AG09319 (cell line): ENCODE measurements at regions not wholly inside any gene's neighbourhood (a gene's known extent, or its start where the extent isn't known, plus 50 kb on each side); places are given as distances from the start of the nearest gene placed in this dataset.

ENCODE experiments used
- DNase-seq: peaks from one replicate; pipeline ENCODE4 v3.0.0-alpha.2; 2010; ENCODE audit warnings: low read depth; ENCODE audit errors: extremely low read depth
- TF ChIP-seq, protein P1 (sequence below): IDR thresholded peaks from 2 replicates; pipeline ENCODE4 v1.5.1; 2011; ENCODE audit warnings: low read depth, mild to moderate bottlenecking, inconsistent platforms, low read length, moderate library complexity

DNA sequence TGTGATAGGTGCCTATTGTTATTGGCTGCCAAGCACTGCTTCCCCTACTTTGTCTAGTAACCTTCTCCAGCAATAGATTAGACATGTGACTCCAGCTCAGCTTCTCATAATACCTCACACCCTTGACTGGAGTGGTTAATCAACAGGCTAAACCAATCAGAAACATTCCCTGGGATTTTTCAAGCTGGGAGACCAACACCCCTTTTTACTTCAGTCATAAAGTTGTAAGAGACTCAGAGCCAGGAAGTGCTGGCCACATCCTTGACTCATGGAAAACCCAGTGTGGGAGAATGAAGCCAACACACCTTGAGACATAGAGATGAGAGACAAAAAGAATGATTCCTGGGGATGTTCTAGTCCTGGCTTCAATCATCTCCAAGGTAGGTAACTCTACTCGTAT is 62.6 kb upstream of the HECTD2 start:
- no peak for DNase-seq
- TF ChIP-seq, protein P1, sequence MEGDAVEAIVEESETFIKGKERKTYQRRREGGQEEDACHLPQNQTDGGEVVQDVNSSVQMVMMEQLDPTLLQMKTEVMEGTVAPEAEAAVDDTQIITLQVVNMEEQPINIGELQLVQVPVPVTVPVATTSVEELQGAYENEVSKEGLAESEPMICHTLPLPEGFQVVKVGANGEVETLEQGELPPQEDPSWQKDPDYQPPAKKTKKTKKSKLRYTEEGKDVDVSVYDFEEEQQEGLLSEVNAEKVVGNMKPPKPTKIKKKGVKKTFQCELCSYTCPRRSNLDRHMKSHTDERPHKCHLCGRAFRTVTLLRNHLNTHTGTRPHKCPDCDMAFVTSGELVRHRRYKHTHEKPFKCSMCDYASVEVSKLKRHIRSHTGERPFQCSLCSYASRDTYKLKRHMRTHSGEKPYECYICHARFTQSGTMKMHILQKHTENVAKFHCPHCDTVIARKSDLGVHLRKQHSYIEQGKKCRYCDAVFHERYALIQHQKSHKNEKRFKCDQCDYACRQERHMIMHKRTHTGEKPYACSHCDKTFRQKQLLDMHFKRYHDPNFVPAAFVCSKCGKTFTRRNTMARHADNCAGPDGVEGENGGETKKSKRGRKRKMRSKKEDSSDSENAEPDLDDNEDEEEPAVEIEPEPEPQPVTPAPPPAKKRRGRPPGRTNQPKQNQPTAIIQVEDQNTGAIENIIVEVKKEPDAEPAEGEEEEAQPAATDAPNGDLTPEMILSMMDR: no peak

- peak; percentile 48 for DNase-seq
- TF ChIP-seq, protein P1: no peak
These were observed 60.8 kb upstream of the HECTD2 start for GRCh38 chr10:91349381-91349780.

DNA sequence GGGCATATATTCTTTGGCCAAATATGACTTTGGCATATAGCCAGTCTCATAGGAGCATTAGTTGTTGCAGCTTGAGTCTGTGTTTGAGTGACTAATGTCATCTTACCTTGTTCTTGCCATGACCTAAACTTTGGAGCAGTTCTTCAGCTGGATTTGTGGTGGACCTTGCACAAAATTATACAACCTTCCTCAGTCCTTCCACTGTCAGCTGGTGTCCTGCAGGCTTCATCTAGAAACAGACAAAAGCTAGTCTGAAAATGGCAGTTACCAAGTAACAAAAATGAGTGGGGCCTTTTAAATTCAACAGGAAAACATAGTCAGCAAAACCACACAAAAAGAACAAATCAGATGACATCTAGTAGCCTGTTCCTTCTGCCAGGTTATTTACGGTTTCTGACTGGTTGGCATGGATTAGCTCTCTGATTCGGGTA is 59.5 kb upstream of the HECTD2 start:
- TF ChIP-seq, protein P1: no peak
- DNase-seq: no peak

DNA sequence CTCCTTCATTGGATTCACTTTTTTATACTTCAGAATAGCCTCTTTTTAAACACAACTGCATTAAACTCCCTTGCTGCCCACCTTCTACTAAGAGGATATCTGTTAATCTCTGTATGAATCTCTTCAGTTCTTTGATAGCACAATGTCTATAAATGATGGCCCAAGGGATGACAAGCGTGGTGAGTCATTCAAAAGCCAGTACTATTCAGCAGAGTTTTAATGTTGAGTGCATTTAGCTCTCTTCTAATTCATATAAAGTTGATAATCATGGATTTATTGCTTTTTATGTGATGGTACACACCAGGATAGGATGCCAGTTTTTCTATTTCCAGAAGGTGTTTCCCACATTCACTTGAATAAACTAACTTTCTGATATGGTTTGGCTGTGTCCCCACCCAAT is 57.4 kb upstream of the HECTD2 start:
- TF ChIP-seq, protein P1: no peak

DNA sequence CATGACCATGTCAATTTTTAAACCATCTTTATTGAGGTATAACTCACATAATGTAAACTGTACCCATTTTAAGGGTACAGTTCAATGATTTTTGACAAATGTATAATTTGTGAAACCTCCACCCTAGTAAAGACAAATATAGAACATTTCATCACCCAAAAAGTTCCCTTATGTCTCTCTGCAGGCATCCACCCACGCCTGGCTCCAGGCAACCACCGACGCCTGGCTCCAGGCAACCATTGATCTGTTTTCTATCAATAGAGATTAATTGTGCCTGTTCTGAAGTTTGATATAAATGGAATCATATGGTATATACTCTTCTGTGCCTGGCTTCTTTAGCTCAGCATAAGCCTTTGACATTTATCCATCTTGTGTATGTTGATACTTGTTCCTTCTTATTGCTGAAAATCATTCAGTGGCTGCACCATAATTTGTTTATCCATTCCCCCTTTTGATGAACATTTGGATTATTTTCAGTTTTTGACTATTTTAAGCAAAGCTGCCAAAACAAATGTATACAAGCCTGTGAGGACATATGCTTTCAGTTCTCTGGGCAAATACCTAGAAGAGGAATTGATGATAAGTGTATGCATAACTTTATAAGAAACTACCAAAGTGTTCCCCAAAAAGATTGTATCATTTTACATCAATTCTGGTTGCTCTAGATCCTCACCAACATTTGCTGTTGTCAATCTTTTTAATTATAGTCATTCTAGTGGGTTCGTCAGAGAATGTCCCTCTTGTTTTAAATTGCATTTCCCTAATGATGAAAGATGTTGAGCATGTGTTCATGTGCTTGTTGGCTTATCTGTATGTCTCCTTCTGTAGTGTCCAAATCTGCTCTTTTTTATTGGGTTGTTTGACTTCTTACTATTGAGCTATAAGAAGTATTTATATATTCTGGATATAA is 55.7 kb upstream of the HECTD2 start:
- TF ChIP-seq, protein P1: no peak
- DNase-seq: no peak

More for the DNA sequence above, 57.4 kb upstream of the HECTD2 start:
- no peak for DNase-seq

DNA sequence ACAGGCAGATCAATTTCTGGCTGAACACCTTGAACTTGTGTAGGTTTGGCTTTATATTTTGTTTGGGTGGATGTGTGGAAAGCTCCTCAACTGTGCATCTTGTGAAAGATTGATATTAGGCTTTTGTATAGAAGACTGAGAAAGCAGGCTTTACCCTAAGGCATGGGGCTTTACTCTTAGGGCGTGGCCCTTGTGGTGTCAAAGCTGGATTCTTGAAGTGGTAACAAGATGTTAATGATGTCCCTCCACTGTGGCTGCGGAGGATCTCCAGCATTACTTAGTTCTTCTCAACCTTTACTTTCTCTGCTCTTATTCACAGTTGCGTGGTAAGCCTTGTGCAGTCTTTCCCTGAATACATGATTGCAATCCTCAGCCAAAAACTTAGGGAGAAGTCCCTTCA is 54.1 kb upstream of the HECTD2 start:
- TF ChIP-seq, protein P1: no peak
- DNase-seq: no peak

DNA sequence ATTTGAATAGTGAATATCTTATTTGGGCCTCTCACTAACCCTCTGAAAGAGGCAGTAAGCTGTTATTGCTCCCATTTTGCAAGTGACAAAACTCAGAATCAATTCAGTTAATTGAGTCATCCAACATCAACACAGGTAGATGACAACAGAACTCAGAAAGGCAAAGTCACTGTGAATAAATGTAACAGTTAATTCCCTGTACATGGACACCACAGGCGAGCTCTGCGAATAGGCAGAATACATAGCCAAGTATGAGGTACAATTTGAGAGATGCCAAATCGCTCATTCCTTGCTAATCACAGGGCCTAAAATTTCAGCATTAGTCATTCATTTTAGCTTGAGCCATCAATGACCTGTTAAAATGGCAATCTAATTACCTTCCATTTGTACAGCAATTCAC is 52.6 kb upstream of the HECTD2 start:
- DNase-seq: no peak
- TF ChIP-seq, protein P1: no peak
